ENCODE measurements at regions not wholly inside any gene's neighbourhood (a gene's known extent, or its start where the extent isn't known, plus 50 kb on each side); places are given as distances from the start of the nearest gene placed in this dataset.
"Not testable (repeated sequence)": the region's sequence is repeated elsewhere in the genome, so short reads cannot be mapped to it uniquely, and the experiment has no call there.

DNA sequence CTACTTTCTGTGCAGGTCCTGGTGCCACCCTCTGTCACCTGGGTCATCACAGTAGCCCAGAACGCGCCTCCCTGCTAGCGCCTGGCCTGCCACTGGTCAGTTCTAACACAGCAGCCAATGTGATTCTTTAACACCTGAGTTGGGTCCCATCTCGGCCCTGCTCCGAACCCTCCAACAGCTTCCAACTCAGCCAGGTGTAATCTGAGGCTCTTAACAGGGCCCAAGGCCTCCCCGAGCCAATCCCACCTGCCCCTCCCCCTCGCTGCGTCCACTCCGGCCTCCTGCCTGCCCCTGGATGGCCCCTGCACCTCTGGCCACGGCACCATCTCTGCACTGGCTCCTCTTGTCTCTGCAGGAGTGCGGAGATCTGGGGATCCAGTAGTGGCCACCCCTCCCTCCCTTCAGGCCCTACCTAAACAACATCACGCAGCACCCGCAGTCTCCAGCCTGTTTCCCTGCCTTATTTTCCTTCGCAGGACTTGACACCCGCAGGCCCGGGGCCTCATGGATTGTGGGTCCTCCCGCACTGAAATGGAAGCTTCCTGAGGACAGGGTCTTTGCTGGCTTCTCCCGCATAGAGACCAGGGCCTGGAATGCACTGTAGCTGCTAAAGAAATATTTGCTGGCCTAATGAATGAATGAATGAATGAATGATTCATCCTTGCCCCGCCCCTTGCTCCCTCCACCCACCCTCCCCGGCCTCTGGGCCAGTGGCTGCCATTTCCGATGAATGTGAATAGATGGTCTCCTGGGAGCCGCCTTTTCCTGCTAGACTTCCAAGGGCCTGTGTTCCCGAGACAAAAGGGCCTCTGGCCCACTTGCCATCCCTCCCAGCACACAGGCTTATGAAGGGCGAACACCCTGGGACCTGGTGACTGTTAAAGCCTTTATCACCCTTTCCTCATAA lies 174.8 kb upstream of the FOXF1 start:
- DNase-seq (ENCODE audit: low read depth in 2 of 2, low spot score in 1 of 2): no peak

GRCh38 chr16:86337138-86337537 lies 173.2 kb upstream of the FOXF1 start:
- DNase-seq (ENCODE audit: low read depth in 2 of 2, low spot score in 1 of 2): no peak

GRCh38 chr16:86337581-86338402 lies 172.5 kb upstream of the FOXF1 start:
- no peak for DNase-seq (ENCODE audit: low read depth in 2 of 2, low spot score in 1 of 2)

DNA sequence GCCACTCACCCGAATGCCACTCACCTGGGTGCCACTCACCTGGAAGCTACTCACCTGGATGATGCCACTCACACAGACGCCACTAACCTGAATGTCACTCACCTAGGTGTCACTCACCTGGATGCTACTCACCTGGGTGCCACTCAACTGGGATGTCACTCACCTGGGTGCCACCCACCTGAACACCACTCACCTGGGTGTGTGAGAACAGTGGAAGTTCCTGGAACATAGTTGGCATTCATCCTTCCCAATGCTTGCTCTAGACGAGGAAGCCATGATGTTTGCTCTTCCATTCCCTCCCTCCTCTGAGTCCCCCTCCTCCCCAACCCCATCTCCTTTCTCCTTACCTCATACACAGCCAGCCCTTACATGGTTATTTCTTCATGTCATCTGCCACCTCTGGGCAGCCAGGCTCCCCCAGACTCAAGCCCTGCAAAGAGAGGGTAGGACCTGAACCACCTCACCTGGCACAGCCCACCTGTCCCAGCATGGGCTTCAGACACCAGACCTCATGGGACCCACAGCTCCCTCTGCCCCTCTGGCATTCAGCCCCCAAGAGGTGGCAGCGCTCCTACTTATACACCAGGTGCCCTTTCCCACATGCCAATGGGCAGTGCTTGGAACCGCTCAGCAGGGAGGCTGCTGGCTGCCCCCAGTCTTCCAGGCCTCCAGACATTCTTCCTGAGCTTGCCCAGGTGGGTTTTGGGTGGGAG lies 171.8 kb upstream of the FOXF1 start:
- DNase-seq (ENCODE audit: low read depth in 2 of 2, low spot score in 1 of 2): no peak

DNA sequence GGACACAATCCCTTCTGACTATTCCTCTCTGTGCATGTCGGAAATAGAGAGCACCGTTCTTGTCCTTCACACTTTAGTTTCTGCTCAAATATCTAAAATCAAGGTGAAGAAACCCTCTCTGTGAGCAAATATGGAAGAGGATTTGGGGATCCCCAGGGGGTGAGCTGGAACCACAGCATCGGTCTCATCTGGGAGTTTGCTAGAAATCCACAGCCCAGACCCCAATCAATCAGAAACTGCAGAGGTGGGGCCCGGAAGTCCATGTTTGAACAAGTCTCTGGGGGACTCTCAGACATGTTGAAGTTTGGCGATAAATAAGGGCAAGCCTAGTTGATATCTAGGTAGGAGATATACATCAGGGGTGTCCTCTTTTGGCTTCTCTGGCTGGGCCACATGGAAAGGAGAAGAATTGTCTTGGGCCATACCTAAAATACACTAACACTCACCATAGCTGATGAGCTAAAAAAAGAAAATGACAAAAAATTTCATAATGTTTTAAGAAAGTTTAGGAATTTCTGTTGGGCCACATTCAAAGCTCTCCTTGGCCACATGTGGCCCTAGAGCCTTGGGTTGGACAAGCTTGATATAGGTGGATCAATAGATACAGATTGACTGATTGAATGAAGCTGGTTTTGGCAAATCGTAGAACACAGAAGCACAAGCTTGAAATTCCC lies 168.0 kb upstream of the FOXF1 start:
- no peak for DNase-seq (ENCODE audit: low read depth in 2 of 2, low spot score in 1 of 2)

DNA sequence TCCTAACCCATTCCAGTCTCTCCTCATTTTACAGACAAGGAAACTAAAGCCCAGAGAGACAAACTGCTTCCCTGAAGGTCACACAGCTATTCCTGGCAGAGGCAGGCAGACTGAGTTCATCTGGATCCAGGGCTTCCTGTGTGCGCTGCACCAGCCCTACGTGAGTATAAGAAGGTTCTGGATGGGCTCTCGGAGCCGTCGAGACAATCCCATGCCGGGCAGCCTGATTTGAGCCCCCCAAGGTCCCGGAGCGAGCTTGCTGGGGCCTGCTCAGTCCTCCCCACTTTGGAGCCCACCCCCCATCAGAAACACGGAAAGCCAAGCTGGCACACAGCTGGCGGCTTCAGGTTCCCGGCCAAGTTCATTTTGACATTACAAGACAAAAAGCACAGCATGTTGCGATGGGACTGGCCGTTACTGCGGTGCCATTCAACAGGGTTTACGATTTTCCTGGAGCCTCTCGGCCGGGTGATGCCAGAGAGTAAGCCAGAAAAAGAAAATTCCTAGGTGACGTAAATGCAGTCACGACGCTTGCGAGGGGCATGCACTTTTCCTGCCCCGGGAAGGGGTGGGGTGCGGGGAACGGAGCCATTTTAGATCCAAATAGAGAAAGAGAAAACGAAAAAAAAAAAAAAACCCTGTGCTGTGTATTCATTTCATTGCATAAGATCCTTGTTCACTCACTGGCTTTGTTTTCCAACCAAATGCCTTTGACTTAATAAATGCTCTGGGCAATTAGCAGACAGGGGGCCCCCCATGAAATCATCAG lies 167.1 kb upstream of the FOXF1 start:
- DNase-seq (ENCODE audit: low read depth in 2 of 2, low spot score in 1 of 2): no peak

DNA sequence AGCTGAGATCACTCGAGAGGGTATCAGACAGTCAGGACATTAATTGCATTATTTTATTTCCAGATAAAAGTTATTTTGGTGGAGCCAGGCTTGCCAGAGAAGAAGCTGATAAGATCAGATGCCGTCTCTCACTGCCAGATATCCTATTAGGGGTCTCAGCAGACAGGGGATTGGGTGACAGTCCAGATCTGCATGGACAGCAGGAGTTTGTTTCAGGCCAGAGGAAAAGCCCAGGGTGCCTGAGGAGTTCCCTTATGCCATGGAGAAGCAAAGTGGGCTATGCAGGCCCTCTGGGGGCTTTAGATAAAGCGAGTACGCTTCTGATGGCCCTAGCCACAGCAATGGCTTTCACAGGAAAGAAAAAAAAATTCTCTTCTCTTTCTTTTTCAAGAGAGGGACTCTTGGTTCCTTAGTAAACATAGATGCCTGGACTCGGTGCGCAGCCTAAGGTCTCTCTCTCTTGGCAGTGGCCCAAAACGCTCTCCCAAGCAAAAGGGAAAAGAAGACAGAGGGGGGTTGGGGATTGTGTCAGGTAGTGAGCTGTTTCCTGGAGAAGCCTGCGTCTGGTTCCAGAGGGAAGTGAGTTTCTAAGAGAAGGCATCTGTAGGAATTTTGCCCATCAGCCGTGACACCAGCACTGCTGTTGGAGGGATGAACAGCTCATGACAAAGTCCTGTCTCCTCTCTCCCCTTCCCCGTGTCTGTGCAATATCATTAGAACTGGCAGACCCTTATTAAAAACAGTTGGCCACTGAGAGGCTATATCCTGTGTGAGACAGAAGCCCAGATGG lies 166.3 kb upstream of the FOXF1 start:
- DNase-seq (ENCODE audit: low read depth in 2 of 2, low spot score in 1 of 2): no peak

GRCh38 chr16:86344586-86344871 lies 165.8 kb upstream of the FOXF1 start:
- no peak for DNase-seq (ENCODE audit: low read depth in 2 of 2, low spot score in 1 of 2)

- DNase-seq (ENCODE audit: low read depth in 2 of 2, low spot score in 1 of 2): no peak
Observed at GRCh38 chr16:86344881-86345280, 165.4 kb upstream of the FOXF1 start.

GRCh38 chr16:86345516-86345915 lies 164.8 kb upstream of the FOXF1 start:
- no peak for DNase-seq (ENCODE audit: low read depth in 2 of 2, low spot score in 1 of 2)

DNA sequence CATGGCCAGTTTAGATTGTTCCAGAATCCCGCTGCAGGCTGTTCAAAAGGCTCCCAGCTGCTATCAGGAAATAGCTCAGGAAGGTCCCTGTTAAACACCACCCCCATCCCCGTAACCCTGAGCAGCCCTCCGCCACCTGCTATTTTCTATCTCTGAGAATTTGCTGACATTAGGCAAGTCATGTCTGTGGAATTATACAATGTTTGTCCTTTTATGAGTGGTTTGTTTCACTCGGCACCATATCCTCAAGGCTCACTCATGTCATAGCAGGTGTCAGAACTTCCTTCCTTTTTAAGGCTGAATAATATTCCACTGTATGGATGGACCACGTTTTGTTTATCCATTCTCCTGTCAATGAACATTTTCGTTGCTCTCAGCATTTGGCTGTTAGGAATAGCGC lies 164.3 kb upstream of the FOXF1 start:
- no peak for DNase-seq (ENCODE audit: low read depth in 2 of 2, low spot score in 1 of 2)

DNA sequence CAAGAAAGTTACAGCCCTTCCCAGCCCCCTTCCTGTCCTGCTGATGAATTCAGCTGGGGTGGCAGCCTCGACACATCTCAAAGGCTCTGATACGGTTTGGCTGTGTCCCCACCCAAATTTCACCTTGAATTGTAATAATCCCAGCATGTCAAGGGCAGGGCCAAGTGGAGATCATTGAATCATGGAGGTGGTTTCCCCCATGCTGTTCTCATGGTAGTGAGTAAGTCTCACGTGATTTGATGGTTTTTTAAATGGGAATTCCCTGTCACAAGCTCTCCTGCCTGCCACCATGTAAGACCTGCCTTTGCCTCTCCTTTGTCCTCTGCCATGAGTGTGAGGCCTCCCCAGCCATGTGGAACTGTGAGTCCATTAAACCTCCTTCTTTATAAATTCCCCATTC lies 163.2 kb upstream of the FOXF1 start:
- no peak for DNase-seq (ENCODE audit: low read depth in 2 of 2, low spot score in 1 of 2)

DNA sequence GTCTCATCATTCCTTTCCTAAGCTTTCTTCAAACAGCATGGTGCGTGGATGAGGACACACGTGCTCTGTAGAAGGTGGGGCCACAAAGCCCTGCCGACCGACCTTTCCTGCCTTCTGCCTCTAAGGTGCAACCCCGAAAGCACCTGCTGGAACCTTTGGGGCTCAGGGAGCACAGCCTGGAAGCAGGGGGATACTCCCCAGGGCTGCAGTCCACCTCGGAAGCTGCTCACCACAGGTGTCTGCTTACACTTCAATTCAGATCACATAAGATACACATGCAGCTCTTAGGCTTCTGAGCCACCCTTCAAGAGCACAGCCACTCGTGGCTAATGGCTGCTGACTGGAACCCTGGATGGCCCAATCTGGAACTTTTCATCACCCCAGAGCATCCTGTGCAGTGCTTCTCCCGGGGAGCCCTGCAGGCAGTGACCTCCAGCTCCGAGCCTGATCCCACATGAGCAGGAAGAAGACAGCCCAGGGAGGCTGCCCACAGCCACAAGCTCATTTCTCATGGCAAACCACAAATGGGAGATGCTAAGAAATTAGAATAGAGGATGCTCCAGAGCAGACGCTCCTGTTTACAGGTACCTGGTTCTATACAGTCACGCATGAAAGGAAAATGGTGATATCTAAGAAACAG lies 162.3 kb upstream of the FOXF1 start:
- no peak for DNase-seq (ENCODE audit: low read depth in 2 of 2, low spot score in 1 of 2)

DNA sequence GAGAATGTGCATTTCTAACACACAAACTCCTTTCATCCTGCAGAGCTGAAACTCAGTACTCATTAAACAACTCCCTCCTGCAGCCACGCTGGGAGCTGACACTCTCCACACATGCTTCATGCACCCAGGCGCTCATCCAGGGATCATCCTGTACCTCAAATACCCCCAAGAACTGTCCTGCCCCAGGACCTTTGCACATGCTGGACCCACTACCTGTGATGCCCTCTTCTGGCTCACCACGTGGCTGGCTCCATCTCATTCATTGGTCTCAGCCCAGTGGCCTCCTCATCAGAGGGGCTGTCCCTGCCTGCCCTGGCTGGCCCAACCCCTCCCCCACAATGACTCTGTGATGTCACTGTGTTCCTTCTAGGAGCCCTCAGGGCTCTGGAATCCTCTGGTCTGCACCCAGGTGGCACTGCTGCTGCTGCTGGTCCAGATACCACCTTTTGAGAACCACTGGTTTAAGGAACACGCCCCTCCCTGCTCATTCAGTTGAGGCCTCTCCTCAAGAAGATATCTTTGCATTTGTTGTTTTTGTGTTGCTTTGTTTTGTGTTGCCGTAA lies 160.9 kb upstream of the FOXF1 start:
- DNase-seq (ENCODE audit: low read depth in 2 of 2, low spot score in 1 of 2): no peak

GRCh38 chr16:86350289-86350688 lies 160.0 kb upstream of the FOXF1 start:
- DNase-seq (ENCODE audit: low read depth in 2 of 2, low spot score in 1 of 2): no peak

DNA sequence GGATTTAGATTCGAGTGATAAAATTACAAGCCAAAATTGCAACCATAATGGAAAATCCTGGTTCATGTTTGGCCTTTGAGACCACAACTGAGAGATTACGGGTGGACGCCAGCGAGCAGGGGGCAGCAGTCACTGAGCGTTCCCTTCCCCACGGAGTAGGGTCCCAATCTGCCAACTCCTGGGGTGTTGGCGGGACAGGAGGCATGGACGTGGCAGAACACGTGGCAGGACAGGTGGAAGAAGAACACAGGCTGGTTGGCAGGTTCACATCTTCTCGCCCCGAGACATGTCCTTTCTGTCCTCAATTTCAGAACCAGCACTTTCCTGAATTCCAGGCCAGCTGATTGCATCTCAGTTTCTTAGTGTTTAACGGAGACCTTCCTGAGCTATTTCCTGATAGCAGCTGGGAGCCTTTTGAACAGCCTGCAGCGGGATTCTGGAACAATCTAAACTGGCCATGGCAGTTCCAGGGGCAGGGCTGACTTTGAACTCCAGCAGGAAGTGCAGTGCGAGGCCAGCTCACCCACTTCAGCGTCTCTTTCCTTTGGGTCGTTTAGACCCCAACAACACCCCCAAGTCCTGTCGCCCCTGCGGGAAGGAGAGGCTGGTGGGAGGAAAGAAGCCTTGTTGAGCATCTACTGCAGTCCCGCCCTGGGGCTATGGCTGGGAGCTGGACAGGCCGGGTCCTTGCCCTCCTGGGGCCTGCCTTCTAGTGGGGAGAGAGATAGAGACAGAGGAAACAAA lies 159.1 kb upstream of the FOXF1 start:
- no peak for DNase-seq (ENCODE audit: low read depth in 2 of 2, low spot score in 1 of 2)

DNA sequence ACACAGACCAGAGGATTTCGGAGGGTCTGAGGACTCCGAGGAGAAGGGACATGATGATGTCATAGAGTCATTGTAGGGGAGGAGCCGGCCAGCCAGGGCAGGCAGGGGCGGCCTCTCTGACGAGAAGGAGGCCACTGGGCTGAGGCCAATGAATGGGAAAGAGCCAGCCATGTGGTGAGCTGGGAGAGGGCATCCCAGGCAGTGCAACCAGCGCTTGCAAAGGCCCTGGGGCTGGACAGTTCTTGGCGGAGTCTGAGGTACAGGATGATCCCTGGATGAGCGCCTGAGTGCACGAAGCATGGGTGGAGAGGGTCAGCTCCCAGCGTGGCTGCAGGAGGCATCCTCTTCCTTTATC lies 158.6 kb upstream of the FOXF1 start:
- DNase-seq (ENCODE audit: low read depth in 2 of 2, low spot score in 1 of 2): not testable (repeated sequence)

- no peak for DNase-seq (ENCODE audit: low read depth in 2 of 2, low spot score in 1 of 2)
Observed at GRCh38 chr16:86353148-86353547, 157.2 kb upstream of the FOXF1 start.

Data from stimulated activated CD8-positive, alpha-beta memory T cell treated with anti-CD3 and anti-CD28 coated beads, Interleukin-4, amount 100 ng/mL, for 4 hours (primary cell).